ENCODE measurements at regions not wholly inside any gene's neighbourhood (a gene's known extent, or its start where the extent isn't known, plus 50 kb on each side); places are given as distances from the start of the nearest gene placed in this dataset.
"Not testable (repeated sequence)": the region's sequence is repeated elsewhere in the genome, so short reads cannot be mapped to it uniquely, and the experiment has no call there.

- 59 to 62% methylated on average over 1 of the region's 1 CpG for WGBS, 2 donors (ENCODE audit: low coverage in 1 of 2)
- Histone ChIP-seq H3K27me3 (no peaks in the 10 kb centered on the region), H3K9me3 (no peaks in the 10 kb centered on the region), H3K4me3 (no peak overlapping the region), H3K36me3 (no peaks in the 10 kb centered on the region), H3K4me1 (no peaks in the 10 kb centered on the region), H3K27ac (no peak overlapping the region)
- no peak for DNase-seq
- TF ChIP-seq POLR2AphosphoS5 (IDR thresholded peaks at IDR 0.05) = no peak
- no peak for TF ChIP-seq EP300 (IDR thresholded peaks at IDR 0.05; ENCODE audit: low read depth)
- no peak for TF ChIP-seq POLR2A (IDR thresholded peaks at IDR 0.05)
- TF ChIP-seq CTCF (IDR thresholded peaks at IDR 0.05) = no peak
- in situ Hi-C loops (cut with MboI; ENCODE audit: low pct_ligation_motif_present in 1 of 4, low pct_unique_long_range_greater_than_20kb in 1 of 4, low sequenced_read_pairs in 3 of 4) (no loop called here), intact Hi-C loops (cut with DNase I; ENCODE audit: low total_unique reads) (no loop called here)
These were observed 586.0 kb upstream of the MDGA2 start for GRCh38 chr14:48261436-48261835.

- H3K9me3 ChIP-seq; DNase-seq; intact Hi-C loops (cut with DNase I; ENCODE audit: low total_unique reads); in situ Hi-C loops (cut with MboI; ENCODE audit: low pct_ligation_motif_present in 1 of 4, low pct_unique_long_range_greater_than_20kb in 1 of 4, low sequenced_read_pairs in 3 of 4); H3K36me3 ChIP-seq; H3K27ac ChIP-seq; H3K4me1 ChIP-seq; H3K4me3 ChIP-seq; H3K27me3 ChIP-seq: not testable (repeated sequence)
- WGBS, 2 donors (ENCODE audit: low coverage in 1 of 2) = 84 to 85% methylated on average over 10 of the region's 10 CpGs
These were observed 585.2 kb upstream of the MDGA2 start for GRCh38 chr14:48260394-48261295.

GRCh38 chr14:48259876-48260275 is 584.5 kb upstream of the MDGA2 start:
- H3K4me3 ChIP-seq; in situ Hi-C loops (cut with MboI; ENCODE audit: low pct_ligation_motif_present in 1 of 4, low pct_unique_long_range_greater_than_20kb in 1 of 4, low sequenced_read_pairs in 3 of 4); H3K9me3 ChIP-seq; intact Hi-C loops (cut with DNase I; ENCODE audit: low total_unique reads); H3K36me3 ChIP-seq; H3K4me1 ChIP-seq; DNase-seq; H3K27ac ChIP-seq; H3K27me3 ChIP-seq: not testable (repeated sequence)
- 83 to 87% methylated on average over 8 of the region's 8 CpGs for WGBS, 2 donors (ENCODE audit: low coverage in 1 of 2)

GRCh38 chr14:48259232-48259631 is 583.8 kb upstream of the MDGA2 start:
- H3K36me3 ChIP-seq; DNase-seq; H3K4me1 ChIP-seq; H3K27me3 ChIP-seq; H3K27ac ChIP-seq; in situ Hi-C loops (cut with MboI; ENCODE audit: low pct_ligation_motif_present in 1 of 4, low pct_unique_long_range_greater_than_20kb in 1 of 4, low sequenced_read_pairs in 3 of 4); H3K9me3 ChIP-seq; H3K4me3 ChIP-seq; intact Hi-C loops (cut with DNase I; ENCODE audit: low total_unique reads): not testable (repeated sequence)
- WGBS, 2 donors (ENCODE audit: low coverage in 1 of 2) = 65 to 73% methylated on average over 5 of the region's 5 CpGs

GRCh38 chr14:48258703-48259102 is 583.3 kb upstream of the MDGA2 start:
- in situ Hi-C loops (cut with MboI; ENCODE audit: low pct_ligation_motif_present in 1 of 4, low pct_unique_long_range_greater_than_20kb in 1 of 4, low sequenced_read_pairs in 3 of 4); H3K27me3 ChIP-seq; H3K9me3 ChIP-seq; DNase-seq; H3K4me3 ChIP-seq; H3K36me3 ChIP-seq; intact Hi-C loops (cut with DNase I; ENCODE audit: low total_unique reads); H3K27ac ChIP-seq; H3K4me1 ChIP-seq: not testable (repeated sequence)
- 71 to 88% methylated on average over 1 to 9 of the region's 9 CpGs for WGBS, 2 donors (ENCODE audit: low coverage in 1 of 2)

GRCh38 chr14:48253020-48253419 is 577.6 kb upstream of the MDGA2 start:
- Histone ChIP-seq H3K27me3 (no peaks in the 10 kb centered on the region), H3K4me3 (no peak overlapping the region), H3K27ac (no peak overlapping the region), H3K9me3 (no peaks in the 10 kb centered on the region), H3K4me1 (no peaks in the 10 kb centered on the region), H3K36me3 (no peaks in the 10 kb centered on the region)
- no peak for TF ChIP-seq POLR2A (IDR thresholded peaks at IDR 0.05)
- TF ChIP-seq POLR2AphosphoS5 (IDR thresholded peaks at IDR 0.05) = no peak
- no peak for TF ChIP-seq CTCF (IDR thresholded peaks at IDR 0.05)
- no peak for TF ChIP-seq EP300 (IDR thresholded peaks at IDR 0.05; ENCODE audit: low read depth)
- 64 to 68% methylated on average over 4 of the region's 4 CpGs for WGBS, 2 donors (ENCODE audit: low coverage in 1 of 2)
- DNase-seq = no peak
- in situ Hi-C loops (cut with MboI; ENCODE audit: low pct_ligation_motif_present in 1 of 4, low pct_unique_long_range_greater_than_20kb in 1 of 4, low sequenced_read_pairs in 3 of 4) (no loop called here), intact Hi-C loops (cut with DNase I; ENCODE audit: low total_unique reads) (no loop called here)
